PFSK-1 (cell line): ENCODE measurements at regions not wholly inside any gene's neighbourhood (a gene's known extent, or its start where the extent isn't known, plus 50 kb on each side); places are given as distances from the start of the nearest gene placed in this dataset.

Experiments
- FOXP2 ChIP-seq: optimal IDR thresholded peaks from 2 replicates; pipeline ENCODE3; 2011; ENCODE audit warnings: borderline replicate concordance, control low read depth, inconsistent platforms; ENCODE audit not compliant: insufficient read depth; ENCODE audit errors: extremely low read length, extremely low read depth
- POLR2AphosphoS5 ChIP-seq: IDR thresholded peaks from 2 replicates; pipeline ENCODE4 v1.6.1; 2012; ENCODE audit warnings: low read depth, mild to moderate bottlenecking, control low read depth, low read length, moderate library complexity
- SIN3A ChIP-seq: IDR thresholded peaks from 2 replicates; pipeline ENCODE4 v1.6.1; 2012; ENCODE audit warnings: mild to moderate bottlenecking, low read length, moderate library complexity, borderline replicate concordance; ENCODE audit not compliant: insufficient read depth
- TAF1 ChIP-seq: IDR thresholded peaks from 2 replicates; pipeline ENCODE4 v1.6.1; 2012; ENCODE audit warnings: low read length, control low read depth, borderline replicate concordance; ENCODE audit not compliant: insufficient read depth
- TF ChIP-seq, protein P1 (sequence below), 2 experiments: IDR thresholded peaks; 2 replicates each; pipeline versions ENCODE4 v1.6.1 to v1.8.0; 2011 to 2012; ENCODE audit warnings: low read depth in 2 of 2, low read length in 2 of 2, control low read depth in 1 of 2, inconsistent platforms in 1 of 2, mild to moderate bottlenecking in 1 of 2, moderate library complexity in 1 of 2; ENCODE audit not compliant: insufficient read depth in 1 of 2

DNA sequence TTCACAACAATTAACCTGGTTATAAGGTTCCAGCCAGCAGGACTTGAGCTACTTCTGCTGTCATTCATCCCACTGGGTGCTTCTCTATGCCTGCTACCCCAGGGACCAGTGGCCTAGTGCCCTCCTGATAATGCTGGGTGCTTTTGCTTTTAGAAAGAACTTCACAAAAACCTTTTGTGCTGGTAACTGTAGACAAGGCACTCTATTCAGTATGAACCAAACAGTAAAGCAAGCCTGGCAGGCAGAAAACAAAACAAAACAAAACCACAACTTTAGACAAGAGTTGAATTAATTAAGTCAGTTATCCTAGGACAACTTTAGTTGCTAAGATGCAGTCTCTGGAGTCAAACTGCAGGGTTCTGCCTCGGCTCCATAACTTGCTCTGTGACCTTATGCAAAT lies 61.9 kb upstream of the ADGRL2 start:
- no peak for TF ChIP-seq POLR2AphosphoS5
- no peak for TF ChIP-seq SIN3A
- no peak for TF ChIP-seq TAF1
- TF ChIP-seq, protein P1, sequence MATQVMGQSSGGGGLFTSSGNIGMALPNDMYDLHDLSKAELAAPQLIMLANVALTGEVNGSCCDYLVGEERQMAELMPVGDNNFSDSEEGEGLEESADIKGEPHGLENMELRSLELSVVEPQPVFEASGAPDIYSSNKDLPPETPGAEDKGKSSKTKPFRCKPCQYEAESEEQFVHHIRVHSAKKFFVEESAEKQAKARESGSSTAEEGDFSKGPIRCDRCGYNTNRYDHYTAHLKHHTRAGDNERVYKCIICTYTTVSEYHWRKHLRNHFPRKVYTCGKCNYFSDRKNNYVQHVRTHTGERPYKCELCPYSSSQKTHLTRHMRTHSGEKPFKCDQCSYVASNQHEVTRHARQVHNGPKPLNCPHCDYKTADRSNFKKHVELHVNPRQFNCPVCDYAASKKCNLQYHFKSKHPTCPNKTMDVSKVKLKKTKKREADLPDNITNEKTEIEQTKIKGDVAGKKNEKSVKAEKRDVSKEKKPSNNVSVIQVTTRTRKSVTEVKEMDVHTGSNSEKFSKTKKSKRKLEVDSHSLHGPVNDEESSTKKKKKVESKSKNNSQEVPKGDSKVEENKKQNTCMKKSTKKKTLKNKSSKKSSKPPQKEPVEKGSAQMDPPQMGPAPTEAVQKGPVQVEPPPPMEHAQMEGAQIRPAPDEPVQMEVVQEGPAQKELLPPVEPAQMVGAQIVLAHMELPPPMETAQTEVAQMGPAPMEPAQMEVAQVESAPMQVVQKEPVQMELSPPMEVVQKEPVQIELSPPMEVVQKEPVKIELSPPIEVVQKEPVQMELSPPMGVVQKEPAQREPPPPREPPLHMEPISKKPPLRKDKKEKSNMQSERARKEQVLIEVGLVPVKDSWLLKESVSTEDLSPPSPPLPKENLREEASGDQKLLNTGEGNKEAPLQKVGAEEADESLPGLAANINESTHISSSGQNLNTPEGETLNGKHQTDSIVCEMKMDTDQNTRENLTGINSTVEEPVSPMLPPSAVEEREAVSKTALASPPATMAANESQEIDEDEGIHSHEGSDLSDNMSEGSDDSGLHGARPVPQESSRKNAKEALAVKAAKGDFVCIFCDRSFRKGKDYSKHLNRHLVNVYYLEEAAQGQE (IDR thresholded peaks at IDR 0.05; ENCODE audit: insufficient read depth in 1 of 2, low read depth in 2 of 2, low read length in 2 of 2) = no peak
- TF ChIP-seq FOXP2 = no peak

DNA sequence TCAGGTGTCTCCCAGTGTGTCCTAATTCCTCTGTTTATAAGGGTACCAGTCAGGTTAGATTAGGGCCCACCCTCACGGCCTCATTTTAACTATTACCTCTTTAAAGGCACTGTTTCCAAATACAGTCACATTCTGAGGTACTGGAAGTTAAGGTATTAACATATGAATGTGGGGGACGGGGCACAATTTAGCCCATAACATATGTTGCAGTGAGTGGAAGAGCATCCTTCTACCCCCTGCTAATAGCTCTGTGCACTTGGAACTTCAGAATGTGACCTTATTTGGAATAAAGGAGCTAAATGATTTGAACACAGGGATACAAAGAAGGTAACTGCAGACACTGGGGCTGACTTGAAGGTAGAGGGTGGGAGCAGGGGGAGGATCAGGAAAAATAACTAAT lies 67.3 kb upstream of the ADGRL2 start:
- TF ChIP-seq TAF1 = no peak
- TF ChIP-seq POLR2AphosphoS5 = no peak
- no peak for TF ChIP-seq SIN3A
- no peak for TF ChIP-seq FOXP2
- TF ChIP-seq, protein P1 (IDR thresholded peaks at IDR 0.05; ENCODE audit: insufficient read depth in 1 of 2, low read depth in 2 of 2, low read length in 2 of 2) = no peak

DNA sequence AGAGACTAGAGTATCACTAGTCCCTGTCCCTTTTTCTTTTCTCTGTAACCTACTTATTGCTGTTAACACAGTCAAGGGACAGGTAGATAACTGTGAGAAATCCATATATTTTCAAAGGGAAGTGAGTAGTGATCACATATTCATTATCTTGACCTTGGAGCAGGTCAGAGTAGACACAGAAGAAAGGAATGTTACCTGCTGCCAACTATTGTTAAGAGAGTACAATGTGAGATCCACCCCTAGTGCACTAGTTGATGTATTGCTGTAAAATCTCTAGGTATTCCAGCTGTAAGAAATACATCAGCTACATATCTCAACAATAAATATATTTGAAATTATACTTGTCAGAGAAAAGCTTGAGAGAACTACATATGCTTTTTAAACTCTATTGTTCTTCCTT lies 68.7 kb upstream of the ADGRL2 start:
- TF ChIP-seq FOXP2 (no peak), SIN3A (no peak)
- TF ChIP-seq, protein P1 (IDR thresholded peaks at IDR 0.05; ENCODE audit: insufficient read depth in 1 of 2, low read depth in 2 of 2, low read length in 2 of 2) = no peak

GRCh38 chr1:81730881-81731280 lies 69.9 kb upstream of the ADGRL2 start:
- no peak for TF ChIP-seq TAF1
- TF ChIP-seq FOXP2 = no peak

DNA sequence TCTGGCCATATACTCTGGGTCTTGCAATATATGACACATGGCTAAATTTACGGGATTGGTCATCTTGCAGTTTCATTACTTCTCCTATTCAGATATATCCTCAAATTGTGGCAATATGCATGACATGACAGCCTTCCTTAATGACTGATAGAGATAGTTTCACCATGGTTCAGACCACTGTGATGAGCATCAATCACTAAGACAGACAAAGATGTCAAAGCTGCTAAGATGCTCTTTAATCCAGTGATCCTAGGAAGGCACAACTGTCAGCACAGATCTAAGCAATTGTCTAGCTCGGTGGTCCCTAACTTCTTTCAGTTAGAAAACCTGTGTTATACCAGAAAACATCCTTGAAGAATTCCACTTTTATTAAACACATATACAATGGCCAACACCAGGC lies 70.9 kb upstream of the ADGRL2 start:
- TF ChIP-seq, protein P1 (IDR thresholded peaks at IDR 0.05; ENCODE audit: insufficient read depth in 1 of 2, low read depth in 2 of 2, low read length in 2 of 2) = no peak
- no peak for TF ChIP-seq TAF1
- no peak for TF ChIP-seq FOXP2
- no peak for TF ChIP-seq POLR2AphosphoS5
- TF ChIP-seq SIN3A = no peak
